SK-N-SH (cell line): ENCODE measurements at regions not wholly inside any gene's neighbourhood (a gene's known extent, or its start where the extent isn't known, plus 50 kb on each side); places are given as distances from the start of the nearest gene placed in this dataset.

Source experiments
- POLR2AphosphoS5 ChIP-seq: IDR thresholded peaks from 2 replicates; pipeline ENCODE4 v1.6.1; 2012; ENCODE audit warnings: low read depth, low read length
- TF ChIP-seq, protein P1 (sequence below): fragments of 200-600 bp; sonication (generic); IDR thresholded peaks from 2 replicates; pipeline ENCODE4 v1.6.1; 2017; ENCODE audit warnings: antibody characterized with exemption, mild to moderate bottlenecking, moderate library complexity

DNA sequence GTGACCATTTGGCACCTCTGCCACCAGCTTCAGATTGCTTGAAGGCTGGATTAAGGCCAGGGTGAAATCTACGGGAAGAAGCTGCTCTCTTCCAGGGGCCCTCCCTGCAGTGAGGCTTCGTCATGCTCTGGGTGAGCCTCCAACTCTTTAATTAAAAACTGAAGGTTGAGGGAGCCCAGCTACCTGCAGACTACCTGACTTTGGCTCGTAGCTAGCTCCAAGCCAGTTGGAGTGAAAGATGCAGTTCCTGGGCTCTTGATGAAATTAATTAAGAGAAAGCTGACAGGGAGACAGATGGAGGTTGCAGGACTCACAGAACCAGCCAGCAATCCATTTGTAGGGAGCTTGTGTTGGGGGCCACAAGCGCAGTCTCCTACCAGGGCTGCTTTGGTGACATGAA lies 168.5 kb upstream of the SFSWAP start:
- TF ChIP-seq, protein P1, sequence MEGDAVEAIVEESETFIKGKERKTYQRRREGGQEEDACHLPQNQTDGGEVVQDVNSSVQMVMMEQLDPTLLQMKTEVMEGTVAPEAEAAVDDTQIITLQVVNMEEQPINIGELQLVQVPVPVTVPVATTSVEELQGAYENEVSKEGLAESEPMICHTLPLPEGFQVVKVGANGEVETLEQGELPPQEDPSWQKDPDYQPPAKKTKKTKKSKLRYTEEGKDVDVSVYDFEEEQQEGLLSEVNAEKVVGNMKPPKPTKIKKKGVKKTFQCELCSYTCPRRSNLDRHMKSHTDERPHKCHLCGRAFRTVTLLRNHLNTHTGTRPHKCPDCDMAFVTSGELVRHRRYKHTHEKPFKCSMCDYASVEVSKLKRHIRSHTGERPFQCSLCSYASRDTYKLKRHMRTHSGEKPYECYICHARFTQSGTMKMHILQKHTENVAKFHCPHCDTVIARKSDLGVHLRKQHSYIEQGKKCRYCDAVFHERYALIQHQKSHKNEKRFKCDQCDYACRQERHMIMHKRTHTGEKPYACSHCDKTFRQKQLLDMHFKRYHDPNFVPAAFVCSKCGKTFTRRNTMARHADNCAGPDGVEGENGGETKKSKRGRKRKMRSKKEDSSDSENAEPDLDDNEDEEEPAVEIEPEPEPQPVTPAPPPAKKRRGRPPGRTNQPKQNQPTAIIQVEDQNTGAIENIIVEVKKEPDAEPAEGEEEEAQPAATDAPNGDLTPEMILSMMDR = no peak
- TF ChIP-seq POLR2AphosphoS5 = no peak
